Liver (tissue), 3 donors: ENCODE measurements at regions not wholly inside any gene's neighbourhood (a gene's known extent, or its start where the extent isn't known, plus 50 kb on each side); places are given as distances from the start of the nearest gene placed in this dataset.

Experiments used
- ATF3 ChIP-seq: IDR thresholded peaks from 2 replicates; pipeline ENCODE4 v1.6.1; 2016; ENCODE audit warnings: antibody characterized with exemption
- CTCF ChIP-seq: fragments of 150-350 bp; IDR thresholded peaks from 2 replicates; pipeline ENCODE4 v1.5.1; 2017; ENCODE audit warnings: improper control_type of control experiment, low read depth, low read length; ENCODE audit not compliant: missing input control
- EGR1 ChIP-seq, 2 donors: IDR thresholded peaks; 2 replicates each; pipeline ENCODE4 v1.6.1; 2016 to 2018; ENCODE audit warnings: antibody characterized with exemption in 2 of 2, low read depth in 2 of 2
- FOXA1 ChIP-seq: IDR thresholded peaks from 2 replicates; pipeline ENCODE4 v1.6.1; 2016; ENCODE audit warnings: antibody characterized with exemption
- GABPA ChIP-seq, 2 donors: IDR thresholded peaks in 1 of 2; conservative IDR thresholded peaks in 1 of 2; 2 replicates each; pipeline ENCODE4 v1.6.1; 2016; ENCODE audit warnings: antibody characterized with exemption in 2 of 2, mild to moderate bottlenecking in 1 of 2, moderate library complexity in 1 of 2
- NR2F2 ChIP-seq: IDR thresholded peaks from 2 replicates; pipeline ENCODE4 v1.6.1; 2016; ENCODE audit warnings: antibody characterized with exemption
- RAD21 ChIP-seq, 2 donors: IDR thresholded peaks; 2 replicates each; pipeline ENCODE4 v1.6.1; 2016; ENCODE audit warnings: antibody characterized with exemption in 2 of 2, mild to moderate bottlenecking in 2 of 2
- REST ChIP-seq: IDR thresholded peaks from 2 replicates; pipeline ENCODE4 v1.6.1; 2016; ENCODE audit warnings: antibody characterized with exemption, mild to moderate bottlenecking
- RXRA ChIP-seq, 2 donors: IDR thresholded peaks; 2 replicates each; pipeline ENCODE4 v1.6.1; 2017 to 2018; ENCODE audit warnings: antibody characterized with exemption in 2 of 2, mild to moderate bottlenecking in 1 of 2
- SP1 ChIP-seq: IDR thresholded peaks from 2 replicates; pipeline ENCODE4 v1.6.1; 2018; ENCODE audit warnings: antibody characterized with exemption, mild to moderate bottlenecking
- TAF1 ChIP-seq: conservative IDR thresholded peaks from 2 replicates; pipeline ENCODE4 v1.6.1; 2016; ENCODE audit warnings: antibody characterized with exemption, mild to moderate bottlenecking
- YY1 ChIP-seq: IDR thresholded peaks from 2 replicates; pipeline ENCODE4 v1.6.1; 2016; ENCODE audit warnings: antibody characterized with exemption, mild to moderate bottlenecking
- donor health status: healthy.
- donor health status: healthy.

- TF ChIP-seq CTCF = no peak
- no peak for TF ChIP-seq YY1
- no peak for TF ChIP-seq RXRA (IDR thresholded peaks at IDR 0.05)
- TF ChIP-seq REST = no peak
- TF ChIP-seq EGR1 (IDR thresholded peaks at IDR 0.05; ENCODE audit: low read depth in 2 of 2) = no peak
- TF ChIP-seq TAF1 = no peak
- no peak for TF ChIP-seq SP1
- TF ChIP-seq GABPA (IDR thresholded peaks at IDR 0.05 in 1 of 2, conservative IDR thresholded peaks at IDR 0.05 in 1 of 2) = no peak
- TF ChIP-seq FOXA1 = no peak
- no peak for TF ChIP-seq RAD21 (IDR thresholded peaks at IDR 0.05)
- no peak for TF ChIP-seq NR2F2
- no peak for TF ChIP-seq ATF3
Measured at GRCh38 chr4:42724451-42724850, 67.5 kb upstream of the ATP8A1 start.
